ENCODE measurements at regions not wholly inside any gene's neighbourhood (a gene's known extent, or its start where the extent isn't known, plus 50 kb on each side); places are given as distances from the start of the nearest gene placed in this dataset.

- Histone ChIP-seq H3K9me2 (replicated peaks; ENCODE audit: insufficient read depth, low read length) (no peaks in the 10 kb centered on the region), H3K79me2 (ENCODE audit: insufficient read depth, low read length) (no peaks in the 10 kb centered on the region), H3K27ac (ENCODE audit: low read depth, low read length) (no peak overlapping the region)
Observed at GRCh38 chr2:2655453-2656114, 324.5 kb upstream of the MYT1L start.

GRCh38 chr2:2653231-2653630, 322.2 kb upstream of the MYT1L start:
- no peak for TF ChIP-seq CTCF (IDR thresholded peaks at IDR 0.05; ENCODE audit: insufficient read depth, low read length, poor library complexity, severe bottlenecking)
- no peak for TF ChIP-seq EZH2phosphoT487 (conservative IDR thresholded peaks at IDR 0.05; ENCODE audit: low read length)
- Histone ChIP-seq H3K9me2 (replicated peaks; ENCODE audit: insufficient read depth, low read length) (no peaks in the 10 kb centered on the region), H3K27ac (ENCODE audit: low read depth, low read length) (no peak overlapping the region), H3K79me2 (ENCODE audit: insufficient read depth, low read length) (no peaks in the 10 kb centered on the region), H4K20me1 (ENCODE audit: low read depth, low read length) (no peaks in the 10 kb centered on the region), H3K36me3 (ENCODE audit: low read length) (no peaks in the 10 kb centered on the region), H3K4me3 (ENCODE audit: insufficient read depth, low read length, poor library complexity, severe bottlenecking) (no peak overlapping the region), H3K9me3 (ENCODE audit: insufficient read depth, low read length) (no peaks in the 10 kb centered on the region), H3F3A (ENCODE audit: insufficient read depth) (no peaks in the 10 kb centered on the region), H3K4me2 (ENCODE audit: low read depth, low read length, poor library complexity, severe bottlenecking) (no peak overlapping the region), H2AFZ (ENCODE audit: low read depth, low read length, severe bottlenecking) (no peak overlapping the region), H3K9ac (ENCODE audit: low read length) (no peak overlapping the region), H3K27me3 (ENCODE audit: low read length) (no peaks in the 10 kb centered on the region)

More at GRCh38 chr2:2655453-2656114, 324.5 kb upstream of the MYT1L start:
- Histone ChIP-seq H4K20me1 (ENCODE audit: low read depth, low read length) (no peaks in the 10 kb centered on the region), H3K27me3 (ENCODE audit: low read length) (no peaks in the 10 kb centered on the region), H3K4me2 (ENCODE audit: low read depth, low read length, poor library complexity, severe bottlenecking) (no peak overlapping the region), H3K9me3 (ENCODE audit: insufficient read depth, low read length) (no peaks in the 10 kb centered on the region), H3K36me3 (ENCODE audit: low read length) (no peaks in the 10 kb centered on the region), H3K9ac (ENCODE audit: low read length) (no peak overlapping the region), H3F3A (ENCODE audit: insufficient read depth) (no peaks in the 10 kb centered on the region), H3K4me3 (ENCODE audit: insufficient read depth, low read length, poor library complexity, severe bottlenecking) (no peak overlapping the region), H2AFZ (ENCODE audit: low read depth, low read length, severe bottlenecking) (no peak overlapping the region)
- TF ChIP-seq CTCF (IDR thresholded peaks at IDR 0.05; ENCODE audit: insufficient read depth, low read length, poor library complexity, severe bottlenecking) (no peak), EZH2phosphoT487 (conservative IDR thresholded peaks at IDR 0.05; ENCODE audit: low read length) (no peak)

GRCh38 chr2:2650608-2651375, 319.7 kb upstream of the MYT1L start:
- Histone ChIP-seq H3K9me2 (replicated peaks; ENCODE audit: insufficient read depth, low read length) (no peaks in the 10 kb centered on the region), H3K4me2 (ENCODE audit: low read depth, low read length, poor library complexity, severe bottlenecking) (no peak overlapping the region), H3F3A (ENCODE audit: insufficient read depth) (no peaks in the 10 kb centered on the region), H3K27me3 (ENCODE audit: low read length) (no peaks in the 10 kb centered on the region), H3K27ac (ENCODE audit: low read depth, low read length) (no peak overlapping the region), H3K9me3 (ENCODE audit: insufficient read depth, low read length) (no peaks in the 10 kb centered on the region), H4K20me1 (ENCODE audit: low read depth, low read length) (no peaks in the 10 kb centered on the region), H3K4me3 (ENCODE audit: insufficient read depth, low read length, poor library complexity, severe bottlenecking) (no peak overlapping the region), H3K79me2 (ENCODE audit: insufficient read depth, low read length) (no peaks in the 10 kb centered on the region), H2AFZ (ENCODE audit: low read depth, low read length, severe bottlenecking) (no peak overlapping the region), H3K9ac (ENCODE audit: low read length) (no peak overlapping the region), H3K36me3 (ENCODE audit: low read length) (no peaks in the 10 kb centered on the region)
- no peak for TF ChIP-seq CTCF (IDR thresholded peaks at IDR 0.05; ENCODE audit: insufficient read depth, low read length, poor library complexity, severe bottlenecking)
- no peak for TF ChIP-seq EZH2phosphoT487 (conservative IDR thresholded peaks at IDR 0.05; ENCODE audit: low read length)

Data from SU-DHL-6 (cell line).